ENCODE measurements at regions not wholly inside any gene's neighbourhood (a gene's known extent, or its start where the extent isn't known, plus 50 kb on each side); places are given as distances from the start of the nearest gene placed in this dataset.

- no peak for ATAC-seq
- intact Hi-C loops (cut with DNase I): no loop called here
- DNase-seq: no peak
- Histone ChIP-seq H3K4me3 (no peak overlapping the region), H3K36me3 (no peaks in the 10 kb centered on the region), H3K4me1 (no peaks in the 10 kb centered on the region), H3K9me3 (no peaks in the 10 kb centered on the region), H3K27me3 (no peaks in the 10 kb centered on the region), H3K27ac (no peak overlapping the region)
- TF ChIP-seq CTCF (IDR thresholded peaks at IDR 0.05): no peak
- no peak for FAIRE-seq
- 64 to 82% methylated on average over 4 of the region's 4 CpGs for WGBS, 2 donors
These were observed 221.8 kb upstream of the PLXNA2 start for GRCh38 chr1:208465786-208466590.

- 76 to 79% methylated on average over 7 of the region's 7 CpGs for WGBS, 2 donors
- no peaks in the 10 kb centered on the region for H3K4me1 ChIP-seq
- TF ChIP-seq CTCF (IDR thresholded peaks at IDR 0.05): no peak
- no peak for DNase-seq
- no peak overlapping the region for H3K4me3 ChIP-seq
- intact Hi-C loops (cut with DNase I): no loop called here
- no peak overlapping the region for H3K27ac ChIP-seq
- H3K9me3 ChIP-seq: no peaks in the 10 kb centered on the region
- H3K27me3 ChIP-seq: peaks cover 0 to 4% (median 0%) of the 10 kb centered on the region in 4 donors
- H3K36me3 ChIP-seq: no peaks in the 10 kb centered on the region
- FAIRE-seq: no peak
- no peak for ATAC-seq
These were observed 223.1 kb upstream of the PLXNA2 start for GRCh38 chr1:208467151-208467780.

GRCh38 chr1:208475449-208475848, 231.3 kb upstream of the PLXNA2 start:
- 81 to 86% methylated on average over 4 of the region's 4 CpGs for WGBS, 2 donors
- H3K27me3 ChIP-seq: peaks cover 0 to 4% (median 1%) of the 10 kb centered on the region in 4 donors
- H3K9me3 ChIP-seq: no peaks in the 10 kb centered on the region
- H3K4me1 ChIP-seq: no peaks in the 10 kb centered on the region
- H3K4me3 ChIP-seq: no peak overlapping the region
- ATAC-seq (peak in 2 of 4 donors; percentile 36 to 56), FAIRE-seq (no peak), DNase-seq (no peak)
- no peak overlapping the region for H3K27ac ChIP-seq
- intact Hi-C loops (cut with DNase I): no loop called here
- no peaks in the 10 kb centered on the region for H3K36me3 ChIP-seq
- TF ChIP-seq CTCF (IDR thresholded peaks at IDR 0.05): no peak

GRCh38 chr1:208475951-208476845, 232.0 kb upstream of the PLXNA2 start:
- WGBS, 2 donors: 62 to 70% methylated on average over 5 of the region's 5 CpGs
- Histone ChIP-seq H3K27ac (no peak overlapping the region), H3K4me3 (no peak overlapping the region), H3K4me1 (no peaks in the 10 kb centered on the region), H3K9me3 (no peaks in the 10 kb centered on the region), H3K27me3 (peaks cover 0 to 4% (median 1%) of the 10 kb centered on the region in 4 donors), H3K36me3 (no peaks in the 10 kb centered on the region)
- peak in 2 of 6 donors; percentile 5 to 25 for DNase-seq
- no peak for FAIRE-seq
- TF ChIP-seq CTCF (IDR thresholded peaks at IDR 0.05): no peak
- ATAC-seq: peak; percentile 50 to 83 (median 70)
- intact Hi-C loops (cut with DNase I): no loop called here
